ENCODE measurements at regions not wholly inside any gene's neighbourhood (a gene's known extent, or its start where the extent isn't known, plus 50 kb on each side); places are given as distances from the start of the nearest gene placed in this dataset.
"Not testable (repeated sequence)": the region's sequence is repeated elsewhere in the genome, so short reads cannot be mapped to it uniquely, and the experiment has no call there.

DNA sequence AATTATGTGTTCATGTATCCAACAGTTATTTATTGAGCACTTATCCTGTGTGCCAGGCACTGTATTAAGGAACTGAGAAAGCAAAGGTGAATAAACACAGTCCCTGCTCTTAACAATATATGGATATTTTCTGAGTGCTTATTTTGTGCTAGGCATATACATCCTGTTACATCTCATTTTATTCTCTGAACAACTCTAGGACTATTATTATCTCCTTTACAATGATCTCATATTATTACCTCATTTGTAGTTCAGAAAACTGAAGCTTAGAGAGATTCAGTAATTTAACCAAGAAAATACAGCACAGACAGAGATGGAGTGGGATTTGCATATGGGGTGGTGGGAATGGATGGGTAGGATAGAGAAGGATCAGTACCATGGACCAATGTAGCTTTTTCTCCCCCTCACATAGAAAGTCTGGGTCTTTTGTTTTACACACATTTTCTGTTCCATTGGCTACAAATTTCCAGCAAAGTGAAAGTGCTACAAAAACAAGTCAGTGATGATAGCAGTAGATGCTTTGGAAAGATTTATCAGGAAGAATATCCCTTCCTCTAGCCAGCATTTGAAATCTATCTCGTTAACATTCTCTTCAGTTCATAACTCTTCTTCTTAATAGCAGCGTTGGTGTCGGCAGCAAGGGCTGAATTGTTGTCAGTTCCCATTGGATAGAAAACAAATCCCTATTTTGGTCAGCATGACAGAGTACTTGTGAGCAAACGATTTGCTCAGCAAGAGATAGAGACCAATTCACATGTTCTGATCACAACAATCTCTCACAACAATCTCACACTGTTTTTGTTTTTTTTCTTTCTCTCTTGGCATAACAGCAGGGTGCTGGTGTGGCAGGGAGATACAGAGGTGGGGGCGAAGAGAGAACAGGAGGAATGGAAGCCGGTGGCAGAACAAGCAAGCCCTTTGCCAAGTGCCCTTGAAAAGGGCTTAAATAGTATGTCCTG lies 102.2 kb upstream of the KCTD1 start:
- DNase-seq (ENCODE audit: low read depth in 3 of 3) = no peak

DNA sequence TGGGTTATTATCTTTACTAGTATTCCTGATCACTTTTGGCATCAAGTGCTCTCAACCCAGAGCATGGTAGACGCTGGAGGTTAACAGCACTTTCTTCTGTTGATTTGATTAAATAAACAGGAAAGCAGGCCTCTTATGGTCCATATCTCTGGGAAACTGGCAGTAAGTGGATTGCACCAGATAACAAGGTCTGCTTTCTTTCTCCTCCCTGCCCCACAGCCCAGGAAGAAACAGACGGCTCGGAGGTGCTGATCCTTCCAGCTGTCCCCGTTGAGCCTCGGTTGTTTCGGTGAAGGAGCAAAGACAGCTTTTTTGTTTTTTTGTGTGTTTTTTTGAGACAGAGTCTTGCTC lies 100.8 kb upstream of the KCTD1 start:
- DNase-seq (ENCODE audit: low read depth in 3 of 3) = no peak

DNA sequence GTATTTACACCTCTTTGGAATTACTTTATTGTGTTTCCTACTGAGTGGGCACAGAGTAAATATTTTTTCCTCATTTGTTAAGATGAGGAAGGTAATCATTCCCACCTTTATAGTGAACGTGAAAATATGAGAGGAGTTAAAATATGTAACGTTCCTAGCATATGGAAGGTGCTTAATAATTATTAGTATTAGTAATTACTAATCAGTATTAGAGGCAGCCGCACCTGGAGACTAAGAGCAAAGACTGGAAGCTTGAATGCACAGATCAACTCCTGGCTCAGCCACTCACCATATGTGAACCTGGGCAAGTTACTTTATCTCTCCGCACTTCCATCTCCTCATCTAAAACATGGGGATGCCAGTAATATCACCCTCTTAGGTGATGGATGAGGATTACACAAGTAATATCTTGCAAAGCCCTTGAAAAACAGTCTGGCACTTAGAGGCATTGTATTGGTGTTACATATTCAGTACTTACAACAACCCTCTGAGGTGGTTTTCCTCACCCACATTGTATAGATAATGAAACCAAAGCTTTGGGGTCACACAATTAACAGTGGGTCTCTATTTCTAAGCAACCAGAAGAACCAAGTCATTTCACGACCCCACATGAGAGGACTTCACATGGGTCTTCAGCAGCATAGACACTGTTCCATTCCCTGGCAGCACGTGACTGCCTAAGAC lies 100.3 kb upstream of the KCTD1 start:
- DNase-seq (ENCODE audit: low read depth in 3 of 3) = no peak

DNA sequence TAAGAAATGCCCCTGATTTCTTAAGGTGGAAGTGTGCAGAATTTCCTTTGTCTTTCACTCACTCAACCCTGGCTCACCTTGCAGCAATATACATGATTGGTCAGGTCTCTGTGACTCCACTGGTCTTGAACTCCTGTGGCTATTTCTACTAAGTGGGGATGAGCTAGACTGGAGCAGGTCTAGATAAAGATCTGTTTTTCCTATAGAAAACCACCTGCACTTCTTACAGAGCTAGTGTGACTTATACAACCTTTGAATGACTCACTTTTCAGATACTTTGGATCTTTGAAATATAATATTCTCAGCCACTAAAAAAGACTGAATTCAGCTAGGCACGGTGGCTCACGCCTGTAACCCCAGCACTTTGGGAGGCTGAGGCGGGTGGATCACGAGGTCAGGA lies 98.5 kb upstream of the KCTD1 start:
- no peak for DNase-seq (ENCODE audit: low read depth in 3 of 3)

DNA sequence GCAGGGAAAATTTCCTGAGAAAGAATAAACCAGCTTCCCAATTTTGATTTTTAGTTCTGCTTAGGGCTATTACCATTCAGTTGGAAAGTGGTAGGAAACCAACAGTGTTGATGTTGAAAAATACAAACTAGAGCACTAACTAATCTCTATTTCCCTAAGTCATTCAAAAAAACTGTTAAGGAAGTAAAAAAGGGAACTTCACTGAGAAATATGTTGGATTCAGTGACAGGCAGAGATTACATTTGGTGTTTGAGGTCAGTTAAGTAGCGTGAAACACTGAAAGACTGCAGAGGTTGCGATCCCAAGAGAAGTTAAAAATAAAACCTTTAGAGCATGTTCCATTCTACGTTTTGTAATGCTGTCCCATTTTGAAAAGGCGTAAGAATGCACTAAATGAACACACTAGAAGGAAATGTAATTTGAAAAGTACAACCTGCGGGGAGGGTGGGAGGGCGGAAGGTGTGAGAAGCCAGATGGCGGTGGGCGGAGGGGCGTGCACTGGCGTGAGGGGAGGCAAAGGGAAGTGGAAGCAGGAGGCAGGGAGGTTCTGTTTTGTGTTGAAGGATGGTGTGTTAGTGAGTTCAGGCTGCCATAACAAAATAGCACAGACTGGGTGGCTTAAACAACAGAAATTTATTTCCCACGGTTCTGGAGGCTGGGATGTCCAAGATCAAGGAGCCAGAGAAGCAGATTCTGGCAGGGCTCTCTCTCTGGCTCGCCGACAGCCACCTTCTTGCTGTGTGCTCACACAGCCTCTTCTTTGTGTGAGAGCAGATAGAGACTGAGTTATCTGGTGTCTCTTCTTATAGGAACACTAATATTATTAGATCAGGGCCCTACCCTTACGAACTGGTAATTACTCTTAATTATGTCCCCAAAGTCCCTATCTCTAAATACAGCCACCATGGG lies 94.3 kb upstream of the KCTD1 start:
- DNase-seq (ENCODE audit: low read depth in 3 of 3) = no peak

DNA sequence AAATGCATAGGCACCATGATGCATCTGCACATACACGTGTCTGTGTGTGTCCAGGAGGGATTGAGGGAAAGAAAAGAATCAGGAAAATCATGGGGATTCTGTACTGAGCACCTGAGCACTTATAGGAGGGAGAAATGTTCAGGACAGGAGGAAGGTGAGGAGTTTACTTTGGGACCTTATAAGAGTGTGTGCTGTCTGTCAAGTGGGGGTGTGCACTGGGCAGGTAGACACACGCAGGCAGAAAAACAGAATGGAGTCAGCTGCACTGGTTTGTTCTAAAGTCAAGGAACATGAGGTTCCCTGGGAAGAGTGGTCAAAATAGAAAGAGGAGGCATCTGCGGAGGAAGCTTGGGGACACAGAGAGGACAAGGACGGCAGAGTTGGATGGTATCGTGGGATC lies 92.2 kb upstream of the KCTD1 start:
- no peak for DNase-seq (ENCODE audit: low read depth in 3 of 3)

DNA sequence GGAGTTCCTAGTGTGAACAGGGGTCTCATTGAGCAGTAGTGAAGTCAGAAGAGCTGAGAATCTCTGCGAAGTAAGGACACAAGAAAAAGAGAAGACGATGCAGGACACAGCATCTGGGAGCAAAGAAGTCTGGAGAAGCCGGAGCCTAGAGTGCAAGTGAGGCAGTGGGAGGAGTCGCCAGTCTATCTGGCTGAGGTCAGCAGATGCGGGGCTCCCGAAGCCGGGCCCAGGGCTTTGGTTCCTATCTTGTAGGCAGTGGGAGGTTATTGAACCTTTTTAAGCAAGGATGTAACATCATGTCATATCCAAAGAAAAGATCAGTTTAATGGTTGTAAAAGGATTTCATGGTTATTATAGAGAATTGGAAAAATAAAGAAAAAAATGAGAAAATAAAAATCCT lies 90.8 kb upstream of the KCTD1 start:
- no peak for DNase-seq (ENCODE audit: low read depth in 3 of 3)

DNA sequence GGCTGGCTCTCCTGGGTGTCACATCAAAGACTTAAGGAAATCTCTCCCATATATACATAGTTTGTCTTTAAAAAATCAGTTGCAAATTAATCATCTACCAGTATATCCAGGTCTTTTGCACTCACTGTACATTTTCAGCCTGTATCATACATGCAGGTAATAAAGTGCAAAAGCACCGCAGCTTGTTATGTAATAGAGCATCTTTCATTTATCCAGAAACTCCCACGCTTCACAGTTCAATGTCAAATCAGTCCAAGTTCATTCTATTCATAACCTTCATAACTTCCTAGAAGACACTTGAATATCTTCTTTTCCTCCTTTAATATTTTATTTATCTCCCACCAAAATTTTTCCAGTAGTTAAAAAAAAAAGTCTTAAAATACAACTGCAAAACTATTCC lies 89.6 kb upstream of the KCTD1 start:
- no peak for DNase-seq (ENCODE audit: low read depth in 3 of 3)

DNA sequence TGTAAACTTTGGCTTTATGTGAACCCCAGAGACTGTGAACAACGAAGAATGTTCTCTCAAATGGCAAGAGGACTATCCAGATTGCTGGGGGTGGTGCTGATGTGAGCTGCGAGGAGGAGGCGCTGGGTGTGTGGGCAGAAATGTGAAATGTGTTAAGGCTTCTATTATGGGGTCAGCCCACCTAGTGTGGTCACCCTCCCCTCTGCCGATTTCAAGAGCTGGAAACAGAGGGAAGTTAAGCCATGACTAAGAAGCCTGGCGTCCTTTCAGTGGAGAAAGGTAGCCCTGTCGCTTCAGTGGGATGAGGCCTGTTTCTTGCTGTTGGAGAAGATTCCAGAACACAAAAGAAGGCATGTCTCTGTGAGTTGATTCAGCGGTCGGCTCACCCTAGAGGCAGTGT lies 89.0 kb upstream of the KCTD1 start:
- no peak for DNase-seq (ENCODE audit: low read depth in 3 of 3)

DNA sequence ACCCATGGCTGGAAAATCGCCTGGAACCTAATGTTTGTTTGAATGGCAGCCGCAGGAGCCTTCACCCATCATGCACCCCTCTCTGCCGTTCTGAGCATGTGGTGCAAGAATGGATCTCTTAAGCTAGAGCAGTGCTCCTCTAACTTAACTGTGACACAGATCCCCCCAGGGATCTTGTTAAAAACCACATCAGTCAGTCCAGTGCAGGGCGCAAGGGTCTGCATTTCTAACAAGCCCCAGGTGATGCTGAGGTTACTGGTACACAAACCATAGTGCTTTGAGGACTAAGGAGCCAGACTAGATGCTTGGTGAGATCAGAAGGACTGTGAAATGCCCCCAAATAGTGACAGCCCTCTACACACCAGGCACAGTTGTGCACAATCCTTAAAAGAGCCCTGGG lies 87.1 kb upstream of the KCTD1 start:
- no peak for DNase-seq (ENCODE audit: low read depth in 3 of 3)

DNA sequence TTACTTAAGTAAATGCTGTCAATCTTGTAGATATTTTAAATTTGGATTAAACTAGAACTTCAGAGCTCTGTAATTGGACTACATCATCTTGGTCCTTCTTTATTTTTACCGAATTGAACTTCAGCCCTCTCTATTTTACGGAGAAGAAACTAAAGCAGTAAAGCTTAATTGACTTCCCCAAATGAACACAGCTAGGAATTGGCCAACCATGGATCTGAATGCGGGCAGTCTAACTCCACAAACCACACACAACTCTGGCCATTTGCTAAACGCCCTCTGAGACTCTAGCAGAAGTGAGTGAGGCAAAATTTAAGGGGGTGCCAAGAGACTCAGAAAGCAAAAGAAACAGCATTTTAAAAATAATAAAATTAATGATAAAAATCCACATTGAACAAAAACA lies 86.3 kb upstream of the KCTD1 start:
- DNase-seq (ENCODE audit: low read depth in 3 of 3) = no peak

DNA sequence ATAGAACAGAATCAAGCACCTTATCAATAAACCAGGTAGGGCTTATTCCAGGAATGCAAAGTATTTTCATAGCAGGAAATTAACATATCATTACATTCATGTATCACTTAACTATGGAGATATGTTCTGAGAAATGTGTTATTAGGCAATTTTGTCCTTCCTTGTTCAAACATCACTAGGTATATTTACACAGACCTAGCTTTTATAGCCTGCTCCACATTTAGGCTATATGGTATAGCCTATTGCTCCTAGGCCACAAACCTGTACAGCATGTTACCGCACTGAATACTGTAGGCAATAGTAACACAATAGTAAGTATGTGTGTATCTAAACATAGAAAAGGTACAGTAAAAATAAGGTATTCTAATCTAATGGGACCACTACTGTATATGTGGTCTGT lies 82.8 kb upstream of the KCTD1 start:
- DNase-seq (ENCODE audit: low read depth in 3 of 3) = no peak

DNA sequence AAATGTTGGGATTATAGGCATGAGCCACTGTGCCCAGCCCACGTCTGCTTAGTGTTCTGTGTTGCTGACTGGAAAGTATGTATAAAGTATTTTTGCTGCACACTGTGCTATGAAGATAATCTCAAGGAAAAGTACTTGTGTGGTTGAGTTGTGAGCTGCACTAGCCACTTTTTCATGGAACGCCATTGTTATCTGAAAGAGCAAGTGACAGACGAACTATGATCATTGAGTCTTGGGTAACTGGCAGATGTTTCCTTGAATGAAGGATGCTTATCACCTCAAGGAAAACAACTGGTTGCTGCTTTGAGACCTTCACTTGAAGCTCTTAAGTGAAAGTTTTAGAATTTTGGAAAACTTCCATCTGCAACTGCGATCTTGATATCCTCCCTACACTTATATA lies 82.2 kb upstream of the KCTD1 start:
- DNase-seq (ENCODE audit: low read depth in 3 of 3) = no peak

DNA sequence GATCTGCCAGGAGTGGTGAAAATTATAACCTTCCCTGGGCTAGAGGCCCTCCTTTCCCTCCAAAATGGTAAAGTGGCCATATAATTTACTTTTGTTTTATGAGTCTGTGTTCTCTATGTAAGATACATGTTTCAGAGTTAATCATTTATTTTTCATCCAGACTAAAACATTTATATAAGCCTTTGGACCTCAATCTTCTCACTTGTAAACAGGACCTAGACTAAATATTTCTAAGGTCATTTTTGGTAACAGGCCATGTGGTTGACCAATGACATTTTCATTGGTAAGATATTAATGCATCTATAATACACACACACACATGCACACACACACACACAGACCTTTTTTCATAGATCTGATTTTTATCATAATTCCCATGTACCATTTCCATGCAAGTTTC lies 79.7 kb upstream of the KCTD1 start:
- DNase-seq (ENCODE audit: low read depth in 3 of 3) = no peak

DNA sequence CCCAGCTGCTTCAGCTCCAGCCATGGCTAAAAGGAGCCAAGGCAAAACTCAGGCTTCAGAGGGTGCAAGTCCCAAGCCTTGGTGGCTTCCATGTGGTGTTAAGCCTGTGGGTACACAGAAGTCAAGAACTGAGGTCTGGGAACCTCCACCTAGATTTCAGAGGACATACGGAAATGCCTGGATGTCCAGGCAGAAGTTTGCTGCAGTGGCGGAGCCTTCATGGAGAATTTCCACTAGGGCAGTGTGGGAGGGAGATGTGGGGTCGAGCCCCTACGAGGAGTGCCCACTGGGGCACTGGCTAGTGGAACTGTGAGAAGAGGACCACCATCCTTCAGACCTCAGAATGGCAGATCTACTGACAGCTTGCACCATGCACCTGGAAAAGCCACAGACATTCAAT lies 76.1 kb upstream of the KCTD1 start:
- DNase-seq (ENCODE audit: low read depth in 3 of 3) = no peak

DNA sequence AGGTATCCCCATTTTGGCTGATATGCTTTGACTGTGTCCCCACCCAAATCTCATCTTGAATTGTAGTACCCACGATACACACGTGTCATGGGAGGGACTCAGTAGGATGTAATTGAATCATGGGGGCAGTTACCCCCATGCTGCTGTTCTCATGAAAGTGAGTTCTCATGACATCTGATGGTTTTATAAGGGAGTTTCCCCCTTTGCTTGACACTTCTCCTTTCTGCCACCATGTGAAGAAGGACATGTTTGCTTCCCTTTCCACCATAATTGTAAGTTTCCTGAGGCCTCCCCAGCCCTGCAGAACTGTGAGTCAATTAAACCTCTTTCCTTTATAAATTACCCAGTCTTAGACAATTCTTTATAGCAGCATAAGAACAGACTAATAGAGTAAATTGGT lies 75.0 kb upstream of the KCTD1 start:
- DNase-seq (ENCODE audit: low read depth in 3 of 3) = not testable (repeated sequence)

DNA sequence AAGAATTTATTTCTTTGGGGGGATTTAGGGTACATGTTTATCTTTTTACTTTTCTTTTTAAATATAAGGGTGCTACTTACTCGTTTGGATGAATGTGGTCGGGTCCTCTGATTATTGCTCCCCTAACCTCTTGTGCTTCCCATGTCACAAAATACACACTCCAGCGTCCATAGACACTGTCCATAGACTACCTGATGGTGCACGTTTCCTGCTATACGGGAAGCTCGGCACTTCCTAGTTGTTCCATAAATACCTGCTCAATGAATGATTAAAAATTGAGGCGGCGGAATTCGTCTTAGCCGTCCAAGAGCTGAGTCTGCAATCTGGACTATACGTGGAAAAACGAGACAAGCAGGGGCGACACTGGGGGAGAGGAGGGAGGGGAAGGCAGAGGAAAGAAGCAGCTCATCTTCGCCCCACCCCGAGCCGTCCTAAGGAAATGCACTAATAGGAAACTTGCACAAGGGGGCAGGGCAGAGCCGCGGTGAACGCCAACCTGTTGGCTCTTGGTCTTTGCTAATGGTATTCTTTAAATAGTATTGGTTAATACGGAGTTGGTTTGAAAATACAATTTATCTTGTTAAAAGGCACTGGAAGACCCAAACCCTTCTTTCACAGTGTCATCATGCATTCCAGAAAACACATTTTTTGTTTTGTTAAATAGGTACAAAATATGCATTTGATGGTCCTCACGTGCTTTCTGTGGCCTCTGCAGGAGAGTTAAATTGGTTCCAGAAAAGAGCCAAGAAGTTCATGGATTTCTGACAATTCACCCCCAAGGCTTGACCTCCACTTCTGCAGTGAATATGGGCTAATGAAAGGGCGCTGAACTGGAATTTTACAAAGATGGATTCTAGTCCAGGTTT lies 73.0 kb upstream of the KCTD1 start:
- peak; percentile 1 to 7 (median 1) for DNase-seq (ENCODE audit: low read depth in 3 of 3)

DNA sequence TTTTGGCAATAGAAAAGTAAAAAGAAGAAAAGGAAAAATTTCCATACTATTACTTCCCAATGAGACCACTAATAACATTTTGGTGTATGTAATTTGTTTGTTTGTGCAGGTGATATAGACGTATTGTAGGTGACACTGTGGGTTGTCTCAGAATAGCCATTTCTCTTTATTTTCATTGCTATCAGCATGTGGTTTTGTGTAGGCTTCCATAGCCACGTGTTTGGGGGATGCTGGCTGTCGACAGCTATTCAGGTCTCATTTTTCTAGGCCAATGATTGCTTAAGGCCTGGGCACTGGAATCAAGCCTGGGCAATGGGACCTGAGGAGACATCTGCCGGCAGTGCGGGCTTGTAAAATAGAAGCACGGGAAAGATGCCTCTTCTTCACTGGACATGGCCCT lies 71.0 kb upstream of the KCTD1 start:
- no peak for DNase-seq (ENCODE audit: low read depth in 3 of 3)

DNA sequence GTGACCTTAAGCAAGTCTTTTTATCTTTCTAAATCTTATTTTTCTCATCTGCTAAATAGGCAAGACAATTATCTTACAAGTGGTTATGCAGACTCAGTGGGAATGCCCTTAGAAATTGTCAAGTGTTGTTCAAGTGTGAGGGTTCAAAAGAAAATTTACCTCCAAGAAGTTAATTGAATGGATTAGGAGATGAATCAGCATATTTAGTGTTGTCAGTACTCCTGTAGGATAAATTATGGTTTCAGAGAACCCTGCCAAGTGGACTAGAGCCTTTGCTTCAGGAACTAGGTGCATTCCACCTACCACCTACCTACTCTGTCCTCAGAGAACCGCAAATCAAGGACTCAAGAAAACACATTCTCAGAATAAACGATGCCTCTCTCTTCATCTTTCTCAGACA lies 69.8 kb upstream of the KCTD1 start:
- DNase-seq (ENCODE audit: low read depth in 3 of 3) = no peak

DNA sequence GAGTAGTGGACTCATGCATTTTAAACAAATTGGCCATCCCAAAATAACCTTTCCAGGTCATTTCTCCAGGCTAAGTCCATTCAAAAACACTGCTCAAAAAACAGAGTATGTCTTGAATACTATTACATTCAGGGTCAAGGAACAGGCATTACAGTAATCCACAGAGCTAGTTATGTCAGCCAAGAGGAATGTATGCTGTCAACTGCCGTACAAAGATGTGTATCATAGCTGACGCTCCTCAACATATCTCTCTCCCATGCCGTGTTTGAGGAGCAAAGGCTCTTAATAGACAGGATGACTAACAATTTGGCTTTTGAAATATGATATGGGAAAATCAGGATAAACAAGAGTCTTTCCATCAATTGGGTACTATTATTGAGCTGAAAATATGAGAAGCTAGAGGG lies 68.8 kb upstream of the KCTD1 start:
- no peak for DNase-seq (ENCODE audit: low read depth in 3 of 3)

DNA sequence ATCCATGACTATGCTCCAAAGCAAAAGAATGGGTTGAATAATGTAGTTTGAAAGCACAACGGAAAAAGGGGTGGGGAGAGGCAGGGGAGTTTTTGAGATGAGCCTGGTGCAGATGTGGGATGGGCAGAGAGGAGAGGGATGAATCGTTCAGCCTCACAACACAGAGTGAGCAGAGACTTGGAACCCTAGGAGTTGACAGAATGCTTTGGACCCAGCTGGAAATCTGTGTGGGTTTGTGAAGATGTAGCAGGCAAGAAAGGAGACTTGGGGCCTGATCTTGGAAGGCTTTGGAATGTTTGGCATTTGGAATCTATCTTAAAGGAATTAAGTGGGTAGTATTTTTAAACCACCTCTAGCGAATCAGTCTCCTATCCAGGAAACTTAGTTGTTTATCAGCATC lies 66.0 kb upstream of the KCTD1 start:
- no peak for DNase-seq (ENCODE audit: low read depth in 3 of 3)
